ENCODE measurements at regions not wholly inside any gene's neighbourhood (a gene's known extent, or its start where the extent isn't known, plus 50 kb on each side); places are given as distances from the start of the nearest gene placed in this dataset.

- TF ChIP-seq CTCF (IDR thresholded peaks at IDR 0.05; ENCODE audit: control extremely low read depth in 1 of 3, insufficient read depth in 1 of 3, low read depth in 1 of 3, low read length in 3 of 3) (no peak), RFX5 (IDR thresholded peaks at IDR 0.05; ENCODE audit: borderline replicate concordance, low read depth, low read length) (no peak), POLR2A (IDR thresholded peaks at IDR 0.05; ENCODE audit: control extremely low read depth in 1 of 2, low read depth in 2 of 2, low read length in 2 of 2) (no peak), CTBP2 (IDR thresholded peaks at IDR 0.05; ENCODE audit: borderline replicate concordance, insufficient read depth, insufficient read length, low read length) (no peak), SIX5 (IDR thresholded peaks at IDR 0.05; ENCODE audit: low read depth, low read length) (no peak), ZNF274 (IDR thresholded peaks at IDR 0.05; ENCODE audit: borderline replicate concordance, extremely low read depth, low read length) (no peak), TEAD4 (IDR thresholded peaks at IDR 0.05; ENCODE audit: low read depth, low read length) (no peak), EGR1 (IDR thresholded peaks at IDR 0.05; ENCODE audit: borderline replicate concordance, low read depth, low read length) (no peak), SIN3A (conservative IDR thresholded peaks at IDR 0.05 in 1 of 2, IDR thresholded peaks at IDR 0.05 in 1 of 2; ENCODE audit: low read depth in 1 of 2, low read length in 2 of 2) (no peak), HDAC6 (IDR thresholded peaks at IDR 0.05; ENCODE audit: low read depth, low read length) (no peak), POLR2AphosphoS5 (IDR thresholded peaks at IDR 0.05; ENCODE audit: low read depth, low read length) (no peak), EP300 (IDR thresholded peaks at IDR 0.05; ENCODE audit: borderline replicate concordance in 1 of 2, low read depth in 2 of 2, low read length in 2 of 2) (no peak), YY1 (IDR thresholded peaks at IDR 0.05; ENCODE audit: low read depth, low read length) (no peak)
Measured at GRCh38 chr15:46317029-46317428, 682.2 kb downstream of the SQOR start.

Measured in H1 (cell line).